H1 (cell line): ENCODE measurements at regions not wholly inside any gene's neighbourhood (a gene's known extent, or its start where the extent isn't known, plus 50 kb on each side); places are given as distances from the start of the nearest gene placed in this dataset.

Experiments used
- CTCF ChIA-PET: fragments of 300-600 bp; sonication (Branson Sonifier 250); formaldehyde crosslinking; loops from one replicate; lab custom pipeline; 2021; ENCODE audit not compliant: partially characterized antibody; lab: Charles Lee
- POLR2A ChIA-PET: fragments of 300-600 bp; sonication (Branson Sonifier 250); formaldehyde crosslinking; loops from one replicate; lab custom pipeline; 2021; ENCODE audit warnings: inconsistent platforms; ENCODE audit not compliant: partially characterized antibody; lab: Charles Lee
- DNase-seq, 2 experiments: peaks; one replicate each; pipeline versions ENCODE4 v3.0.0 to v3.0.0-alpha.2; 2010 to 2022; ENCODE audit warnings: low spot score in 2 of 2, low read depth in 1 of 2, mixed read lengths in 1 of 2
- FAIRE-seq: peaks from 2 replicates; lab custom pipeline; 2011; peaks lifted over from hg19 to GRCh38; lab: Jason Lieb, UNC
- H2AFZ ChIP-seq: 2 replicates; pipeline ENCODE4 v1.8.1; 2012; ENCODE audit warnings: low read length, inconsistent platforms
- H2AK5ac ChIP-seq: 2 replicates; pipeline ENCODE4 v1.6.1; 2013; ENCODE audit warnings: low read depth, low read length
- H2BK120ac ChIP-seq: replicated peaks from 2 replicates; pipeline ENCODE3; 2013; ENCODE audit warnings: low read depth, low read length, inconsistent platforms
- H2BK12ac ChIP-seq: 2 replicates; pipeline ENCODE4 v1.6.1; 2013; ENCODE audit warnings: low read depth, low read length
- H2BK15ac ChIP-seq: 2 replicates; pipeline ENCODE4 v1.6.1; 2013; ENCODE audit warnings: low read length
- H2BK20ac ChIP-seq: 2 replicates; pipeline ENCODE4 v1.6.1; 2013; ENCODE audit warnings: low read length
- H2BK5ac ChIP-seq: 2 replicates; pipeline ENCODE4 v1.6.1; 2013; ENCODE audit warnings: low read depth, low read length
- H3K14ac ChIP-seq: 2 replicates; pipeline ENCODE4 v1.6.1; 2013; ENCODE audit warnings: inconsistent platforms; ENCODE audit not compliant: insufficient read length
- H3K18ac ChIP-seq: 2 replicates; pipeline ENCODE4 v1.6.1; 2013; ENCODE audit warnings: low read length; ENCODE audit errors: extremely low read depth
- H3K23ac ChIP-seq: 2 replicates; pipeline ENCODE4 v1.6.1; 2013; ENCODE audit warnings: inconsistent platforms; ENCODE audit not compliant: insufficient read length
- H3K23me2 ChIP-seq: 2 replicates; pipeline ENCODE4 v1.6.1; 2013; ENCODE audit warnings: low read depth, low read length
- H3K27ac ChIP-seq: 2 replicates; pipeline ENCODE4 v1.6.1; 2011; ENCODE audit warnings: low read depth, low read length, inconsistent platforms
- H3K27me3 ChIP-seq, 4 experiments: replicated peaks in 1 of 4; 1 replicate in 1 of 4; 2 replicates in 3 of 4; pipeline versions ENCODE4 v1.6.1 to v1.8.1; 2011 to 2013; ENCODE audit warnings: low read length in 3 of 4, mild to moderate bottlenecking in 3 of 4, inconsistent platforms in 2 of 4, mixed read lengths in 2 of 4, moderate library complexity in 1 of 4; ENCODE audit not compliant: control insufficient read depth in 3 of 4, insufficient read depth in 3 of 4; ENCODE audit errors: extremely low read depth in 1 of 4
- H3K36me3 ChIP-seq, 4 experiments: 2 replicates each; pipeline versions ENCODE4 v1.6.1 to v1.8.1; 2011 to 2013; ENCODE audit warnings: mild to moderate bottlenecking in 4 of 4, low read length in 3 of 4, moderate library complexity in 2 of 4, control low read depth in 1 of 4, inconsistent platforms in 1 of 4; ENCODE audit not compliant: insufficient read depth in 4 of 4, control insufficient read depth in 2 of 4
- H3K4ac ChIP-seq: replicated peaks from 2 replicates; pipeline ENCODE3; 2013; ENCODE audit warnings: low read length, low read depth, mixed read lengths, inconsistent platforms; ENCODE audit not compliant: insufficient read length
- H3K4me1 ChIP-seq, 4 experiments: replicated peaks in 1 of 4; 1 replicate in 1 of 4; 2 replicates in 3 of 4; pipeline versions ENCODE4 v1.6.1 to v1.8.1; 2011 to 2013; ENCODE audit warnings: low read length in 3 of 4, inconsistent platforms in 2 of 4, mixed read lengths in 1 of 4; ENCODE audit not compliant: insufficient read depth in 4 of 4, control insufficient read depth in 3 of 4
- H3K4me2 ChIP-seq, 2 experiments: 2 replicates each; pipeline versions ENCODE4 v1.6.1 to v1.8.1; 2011 to 2013; ENCODE audit warnings: low read depth in 2 of 2, low read length in 2 of 2, control low read depth in 1 of 2, inconsistent platforms in 1 of 2, mild to moderate bottlenecking in 1 of 2; ENCODE audit not compliant: insufficient read depth in 1 of 2
- H3K4me3 ChIP-seq, 4 experiments: fragments of 200-600, 300-600 bp in 1 of 4; sonication (generic), shearing (Covaris generic), sonication (Bioruptor Twin) in 1 of 4; 2 replicates each; pipeline versions ENCODE4 v1.5.1 to v1.8.1; 2011 to 2016; ENCODE audit warnings: low read length in 4 of 4, low read depth in 3 of 4, control low read depth in 2 of 4, inconsistent platforms in 2 of 4, mild to moderate bottlenecking in 2 of 4, mixed read lengths in 1 of 4, moderate library complexity in 1 of 4; ENCODE audit not compliant: insufficient read depth in 2 of 4; ENCODE audit errors: extremely low read depth in 1 of 4
- H3K56ac ChIP-seq: replicated peaks from 2 replicates; pipeline ENCODE3; 2013; ENCODE audit warnings: low read depth, mild to moderate bottlenecking, mixed read lengths, low read length, inconsistent platforms; ENCODE audit not compliant: insufficient read length
- H3K79me1 ChIP-seq: 2 replicates; pipeline ENCODE4 v1.6.1; 2013; ENCODE audit warnings: low read depth, low read length, control low read depth
- H3K79me2 ChIP-seq, 2 experiments: 2 replicates each; pipeline versions ENCODE4 v1.6.1 to v1.8.1; 2012 to 2013; ENCODE audit warnings: low read length in 2 of 2, mild to moderate bottlenecking in 2 of 2, inconsistent platforms in 1 of 2; ENCODE audit not compliant: insufficient read depth in 2 of 2, control insufficient read depth in 1 of 2
- H3K9ac ChIP-seq, 4 experiments: replicated peaks in 1 of 4; 1 replicate in 1 of 4; 2 replicates in 3 of 4; pipeline versions ENCODE4 v1.6.1 to v1.8.1; 2011 to 2013; ENCODE audit warnings: low read depth in 3 of 4, low read length in 3 of 4, control low read depth in 2 of 4, mild to moderate bottlenecking in 2 of 4, moderate library complexity in 2 of 4, inconsistent platforms in 1 of 4; ENCODE audit errors: extremely low read depth in 1 of 4
- H3K9me3 ChIP-seq, 2 experiments: 2 replicates each; pipeline versions ENCODE4 v1.6.1 to v1.8.1; 2012 to 2013; ENCODE audit warnings: mild to moderate bottlenecking in 2 of 2, moderate library complexity in 2 of 2, control low read depth in 1 of 2, inconsistent platforms in 1 of 2, low read depth in 1 of 2, low read length in 1 of 2, mixed read lengths in 1 of 2; ENCODE audit not compliant: insufficient read depth in 2 of 2
- H4K20me1 ChIP-seq, 2 experiments: replicated peaks in 1 of 2; 2 replicates each; pipeline versions ENCODE3 to v1.8.1; 2011 to 2013; ENCODE audit warnings: inconsistent platforms in 2 of 2, low read length in 2 of 2, mild to moderate bottlenecking in 1 of 2; ENCODE audit not compliant: insufficient read depth in 2 of 2, control insufficient read depth in 1 of 2
- H4K5ac ChIP-seq: 2 replicates; pipeline ENCODE4 v1.6.1; 2013; ENCODE audit warnings: low read length, low read depth, mixed read lengths, inconsistent platforms; ENCODE audit not compliant: insufficient read length
- H4K8ac ChIP-seq: 2 replicates; pipeline ENCODE4 v1.8.0; 2013; ENCODE audit warnings: mild to moderate bottlenecking, moderate library complexity, low read length, inconsistent platforms; ENCODE audit not compliant: insufficient read depth; ENCODE audit errors: extremely low read depth
- H4K91ac ChIP-seq: replicated peaks from 2 replicates; pipeline ENCODE3; 2013; ENCODE audit warnings: low read length, mixed read lengths, inconsistent platforms; ENCODE audit not compliant: insufficient read length
- ATF3 ChIP-seq: IDR thresholded peaks from 2 replicates; pipeline ENCODE4 v1.6.1; 2011; ENCODE audit warnings: low read depth, mild to moderate bottlenecking, low read length; ENCODE audit not compliant: insufficient read depth
- BACH1 ChIP-seq: IDR thresholded peaks from 2 replicates; pipeline ENCODE4 v1.6.1; 2012; ENCODE audit warnings: low read length, improper control_type of control experiment
- EP300 ChIP-seq, 2 experiments: IDR thresholded peaks; 1 replicate in 1 of 2; 2 replicates in 1 of 2; pipeline ENCODE4 v1.6.1; 2011 to 2012; ENCODE audit warnings: low read depth in 2 of 2, low read length in 2 of 2, mild to moderate bottlenecking in 2 of 2, borderline replicate concordance in 1 of 2, inconsistent platforms in 1 of 2, moderate library complexity in 1 of 2
- HDAC6 ChIP-seq: IDR thresholded peaks from one replicate; pipeline ENCODE4 v1.7.1; 2012; ENCODE audit warnings: low read depth, mild to moderate bottlenecking, inconsistent platforms, low read length, moderate library complexity
- KDM1A ChIP-seq: fragments of 200-600, 300-600 bp; sonication (generic); IDR thresholded peaks from 2 replicates; pipeline ENCODE4 v1.7.1; 2016; ENCODE audit warnings: mild to moderate bottlenecking, low read length, borderline replicate concordance
- POU5F1 ChIP-seq: IDR thresholded peaks from 2 replicates; pipeline ENCODE4 v1.6.1; 2011; ENCODE audit warnings: low read depth, mild to moderate bottlenecking, low read length, moderate library complexity
- RXRA ChIP-seq: IDR thresholded peaks from 2 replicates; pipeline ENCODE4 v1.6.1; 2011; ENCODE audit warnings: low read depth, mild to moderate bottlenecking, low read length, moderate library complexity; ENCODE audit not compliant: insufficient read depth
- SAP30 ChIP-seq: fragments of 300-600 bp; sonication (generic); IDR thresholded peaks from 2 replicates; pipeline ENCODE4 v1.7.1; 2012; ENCODE audit warnings: low read length, moderate library complexity, mild to moderate bottlenecking, inconsistent platforms; ENCODE audit not compliant: insufficient read depth, insufficient replicate concordance
- TAF7 ChIP-seq: optimal IDR thresholded peaks from 2 replicates; pipeline ENCODE3; 2011; ENCODE audit warnings: low read depth, mild to moderate bottlenecking, inconsistent platforms, low read length, moderate library complexity, borderline replicate concordance
- WGBS, 2 experiments: shearing (Covaris generic) in 1 of 2; methylation state at CpG; one replicate each; pipeline versions ENCODE4 v1.1.6 to v1.1.7; 2013 to 2015; ENCODE audit warnings: low lambda C conversion rate in 2 of 2, mixed read lengths in 2 of 2, inconsistent platforms in 1 of 2, low coverage in 1 of 2, missing lambda C conversion rate in 1 of 2; ENCODE audit not compliant: insufficient replicate concordance in 2 of 2, insufficient coverage in 1 of 2, insufficient read length in 1 of 2; ENCODE audit errors: extremely low coverage in 1 of 2, missing lambda C conversion rate in 1 of 2; 5-methylcytosine and 5-hydroxymethylcytosine counted together

DNA sequence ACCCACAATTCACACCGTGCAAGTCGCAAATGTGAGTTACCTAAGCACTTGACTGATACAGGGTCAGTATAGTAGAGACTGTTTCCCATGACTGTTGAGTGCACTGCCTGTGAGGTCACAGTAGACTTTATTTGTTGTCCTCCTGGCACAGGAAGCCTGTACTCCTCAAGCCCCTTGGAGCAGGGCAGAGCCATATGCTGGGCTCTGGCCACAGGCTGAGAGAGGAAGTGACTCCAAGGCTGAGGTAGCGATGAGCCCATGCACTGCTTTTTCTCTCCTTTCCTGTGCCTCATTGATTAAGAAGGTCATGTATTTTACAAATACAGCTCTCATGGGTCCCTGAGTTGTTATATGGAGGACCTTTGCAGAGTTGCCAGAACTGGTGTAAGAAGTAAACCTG lies 287.7 kb downstream of the SRBD1 start:
- no peak overlapping the region for H2BK12ac ChIP-seq
- H3K9ac ChIP-seq, result no peak overlapping the region
- H3K79me2 ChIP-seq, result no peaks in the 10 kb centered on the region
- no peak overlapping the region for H4K91ac ChIP-seq
- CTCF ChIA-PET, result no interaction called here
- no peak overlapping the region for H2AFZ ChIP-seq
- no peak overlapping the region for H4K5ac ChIP-seq
- H3K27me3 ChIP-seq, result no peaks in the 10 kb centered on the region; a peak in 1 of 7 replicates
- no peak for DNase-seq
- no peak overlapping the region for H2BK20ac ChIP-seq
- H3K4me2 ChIP-seq, result no peak overlapping the region
- no peak overlapping the region for H3K4ac ChIP-seq
- no peak overlapping the region for H2AK5ac ChIP-seq
- POLR2A ChIA-PET, result no interaction called here
- H3K27ac ChIP-seq, result no peak overlapping the region
- H3K36me3 ChIP-seq, result no peaks in the 10 kb centered on the region
- no peak overlapping the region for H3K56ac ChIP-seq
- H3K18ac ChIP-seq, result no peak overlapping the region
- no peak overlapping the region for H3K14ac ChIP-seq
- H3K23me2 ChIP-seq, result no peaks in the 10 kb centered on the region
- H2BK5ac ChIP-seq, result no peak overlapping the region
- H2BK15ac ChIP-seq, result no peak overlapping the region
- peaks cover 5 to 8% of the 10 kb centered on the region in 2 experiments; a peak in 2 of 4 replicates for H3K9me3 ChIP-seq
- H4K8ac ChIP-seq, result no peak overlapping the region
- FAIRE-seq, result no peak
- no peak overlapping the region for H3K4me3 ChIP-seq
- H2BK120ac ChIP-seq, result no peak overlapping the region
- H3K79me1 ChIP-seq, result no peaks in the 10 kb centered on the region
- H3K23ac ChIP-seq, result no peak overlapping the region
- H4K20me1 ChIP-seq, result no peaks in the 10 kb centered on the region
- no peaks in the 10 kb centered on the region; a peak in 1 of 7 replicates for H3K4me1 ChIP-seq
- WGBS, 2 experiments, result 94% methylated on average over 3 of the region's 3 CpGs; no CpG with 5 or more reads in 1 of the 2 experiments
- TF ChIP-seq KDM1A (no peak), TAF7 (no peak), RXRA (no peak), HDAC6 (no peak), ATF3 (no peak), POU5F1 (no peak), BACH1 (no peak), EP300 (IDR thresholded peaks at IDR 0.05; ENCODE audit: borderline replicate concordance in 1 of 2, low read depth in 2 of 2, low read length in 2 of 2) (no peak), SAP30 (no peak)
